ENCODE measurements at regions not wholly inside any gene's neighbourhood (a gene's known extent, or its start where the extent isn't known, plus 50 kb on each side); places are given as distances from the start of the nearest gene placed in this dataset.

DNA sequence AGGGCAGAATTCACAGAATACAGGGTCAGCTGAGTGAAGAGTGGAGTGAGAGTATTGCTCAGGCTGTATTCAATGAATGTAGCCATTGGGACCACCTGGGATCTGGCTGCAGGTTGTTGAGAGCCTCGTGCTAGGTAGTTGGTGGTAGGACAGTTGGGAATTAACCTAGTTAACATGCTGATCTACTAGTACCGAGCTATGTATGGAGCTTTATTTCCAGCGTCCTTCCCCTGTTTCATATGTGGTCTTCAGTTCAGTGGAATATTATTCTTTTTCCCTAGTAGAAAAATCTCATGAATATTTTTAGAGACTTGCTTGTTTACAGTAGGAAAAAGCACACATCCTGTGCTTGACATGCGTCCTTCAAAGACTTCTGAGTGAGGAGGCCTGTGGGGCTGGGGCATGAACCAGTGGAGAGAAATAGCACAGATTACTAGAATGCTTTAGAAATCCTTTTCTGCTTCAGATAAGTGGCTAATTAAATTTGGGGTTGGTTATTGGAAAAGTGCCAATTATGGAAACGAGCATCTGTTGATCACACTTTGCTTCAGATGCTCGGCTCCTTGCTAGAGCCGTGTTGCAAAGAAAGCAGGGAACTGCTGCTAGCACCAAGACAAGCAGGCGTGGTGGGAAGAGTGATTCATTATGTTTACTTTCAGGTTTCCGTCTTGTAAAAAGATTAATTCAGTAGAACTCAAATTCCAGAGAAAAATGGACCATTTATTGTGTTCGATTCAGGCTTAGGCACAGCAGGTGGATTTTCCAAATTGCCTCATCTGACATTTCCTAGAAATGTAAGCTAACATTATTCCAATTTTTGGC lies 53.6 kb downstream of the ARF6 start:
- TF ChIP-seq POLR2A (IDR thresholded peaks at IDR 0.05; ENCODE audit: low read depth, low read length): no peak
- FAIRE-seq: peak; percentile 87
- peak; percentile 29 for DNase-seq (ENCODE audit: insufficient read length, low spot score)

DNA sequence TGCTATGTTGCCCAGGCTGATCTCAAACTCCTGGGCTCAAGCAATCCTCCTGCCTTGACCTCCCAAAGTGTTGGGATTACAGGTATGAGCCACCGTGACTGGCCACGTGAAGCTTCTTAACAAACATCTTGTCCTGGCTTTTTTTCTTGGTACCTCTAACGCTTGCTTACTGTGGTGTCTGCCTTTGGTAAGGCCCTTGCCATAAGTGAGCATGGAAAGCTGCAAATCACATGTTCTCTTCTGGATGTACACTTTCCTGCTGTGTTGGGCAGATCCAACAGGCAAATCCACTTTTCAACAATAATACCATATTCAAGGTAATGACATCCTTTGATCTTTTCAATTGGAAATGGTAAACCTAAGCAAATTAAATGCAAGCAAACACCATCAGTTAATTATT lies 54.6 kb downstream of the ARF6 start:
- FAIRE-seq (no peak), DNase-seq (ENCODE audit: insufficient read length, low spot score) (no peak)
- no peak for TF ChIP-seq POLR2A (IDR thresholded peaks at IDR 0.05; ENCODE audit: low read depth, low read length)

DNA sequence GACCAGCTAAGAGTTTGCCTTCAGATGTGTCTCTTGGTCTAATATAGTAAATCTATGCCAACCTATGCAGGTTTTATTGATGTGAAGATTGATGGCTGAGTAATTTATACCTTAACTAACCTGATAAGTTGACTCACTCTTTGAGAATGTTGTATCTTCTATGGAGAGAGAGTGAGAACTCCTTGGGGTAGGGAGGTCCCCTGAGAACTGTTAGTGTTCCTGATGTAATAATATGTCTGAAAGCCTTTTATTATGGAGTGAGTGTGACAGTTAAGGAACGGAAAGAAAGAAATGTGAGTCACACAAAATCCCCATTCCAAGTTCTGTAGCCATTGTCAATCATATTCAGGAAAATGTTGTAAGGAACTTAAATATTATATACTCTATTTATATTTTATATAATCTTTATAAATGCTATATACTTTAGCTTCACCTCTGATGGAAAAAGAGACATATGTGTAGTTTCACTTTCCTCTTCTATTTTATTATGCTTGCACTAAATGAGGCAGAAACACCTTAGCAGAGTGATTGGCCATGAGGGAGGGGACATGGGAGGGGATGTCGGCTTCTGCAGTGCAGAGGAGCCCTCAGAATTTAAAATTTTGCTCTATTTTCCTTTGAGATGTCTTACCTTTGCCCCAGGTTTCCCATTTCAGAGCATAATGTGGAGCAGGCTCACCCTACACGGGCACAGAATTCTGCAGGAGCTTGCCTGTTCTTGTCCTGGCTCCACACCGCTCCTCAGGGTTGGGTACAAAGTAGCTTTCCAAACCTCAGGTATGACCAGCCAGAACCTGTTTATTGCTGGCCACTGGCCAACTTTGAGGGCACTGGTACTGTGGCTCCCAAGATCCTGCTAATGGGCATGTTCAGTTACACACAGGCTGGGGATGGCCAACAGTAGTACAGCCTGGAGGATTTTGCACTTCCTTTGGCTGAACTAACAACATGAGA lies 57.7 kb downstream of the ARF6 start:
- FAIRE-seq: no peak
- TF ChIP-seq POLR2A (IDR thresholded peaks at IDR 0.05; ENCODE audit: low read depth, low read length): no peak
- DNase-seq (ENCODE audit: insufficient read length, low spot score): no peak

- DNase-seq (ENCODE audit: insufficient read length, low spot score): no peak
- TF ChIP-seq POLR2A (IDR thresholded peaks at IDR 0.05; ENCODE audit: low read depth, low read length): no peak
- FAIRE-seq: no peak
These were observed 58.3 kb downstream of the ARF6 start for GRCh38 chr14:49951229-49951607.

- no peak for TF ChIP-seq POLR2A (IDR thresholded peaks at IDR 0.05; ENCODE audit: low read depth, low read length)
- no peak for FAIRE-seq
- no peak for DNase-seq (ENCODE audit: insufficient read length, low spot score)
These were observed 58.9 kb downstream of the ARF6 start for GRCh38 chr14:49951691-49952345.

DNA sequence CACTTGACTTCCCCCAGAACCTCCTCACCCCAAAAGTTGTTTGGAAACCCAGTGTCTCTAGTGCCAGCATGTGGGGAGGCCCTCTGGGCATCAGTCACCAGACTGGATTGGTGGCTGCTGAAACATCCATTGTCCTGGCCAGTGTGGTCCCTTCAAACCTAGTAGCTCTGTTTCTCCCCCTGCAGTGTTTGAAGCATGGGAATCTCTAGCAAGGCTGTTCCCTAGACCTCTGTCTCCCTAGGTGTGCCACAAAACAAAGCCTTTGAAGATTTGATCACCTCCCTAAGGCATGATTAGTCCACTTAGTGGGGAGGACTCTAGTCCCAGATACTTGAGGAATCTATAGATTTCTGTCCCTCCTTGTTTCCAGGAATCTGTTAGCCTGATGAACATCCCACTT lies 60.3 kb downstream of the ARF6 start:
- no peak for FAIRE-seq
- DNase-seq (ENCODE audit: insufficient read length, low spot score): no peak
- TF ChIP-seq POLR2A (IDR thresholded peaks at IDR 0.05; ENCODE audit: low read depth, low read length): no peak

GRCh38 chr14:49954171-49954631 lies 61.3 kb downstream of the ARF6 start:
- DNase-seq (ENCODE audit: insufficient read length, low spot score) (no peak), FAIRE-seq (no peak)
- TF ChIP-seq POLR2A (IDR thresholded peaks at IDR 0.05; ENCODE audit: low read depth, low read length): no peak

- no peak for DNase-seq (ENCODE audit: insufficient read length, low spot score)
These were observed 62.1 kb downstream of the ARF6 start for GRCh38 chr14:49955024-49955423.

GRCh38 chr14:49957089-49957852 lies 64.4 kb downstream of the ARF6 start:
- no peak for TF ChIP-seq POLR2A (IDR thresholded peaks at IDR 0.05; ENCODE audit: low read depth, low read length)
- DNase-seq (ENCODE audit: insufficient read length, low spot score): no peak
- no peak for FAIRE-seq

More at GRCh38 chr14:49955024-49955423, 62.1 kb downstream of the ARF6 start:
- no peak for FAIRE-seq
- TF ChIP-seq POLR2A (IDR thresholded peaks at IDR 0.05; ENCODE audit: low read depth, low read length): no peak

GRCh38 chr14:49959822-49960408 lies 67.0 kb downstream of the ARF6 start:
- FAIRE-seq (no peak), DNase-seq (ENCODE audit: insufficient read length, low spot score) (no peak)
- TF ChIP-seq POLR2A (IDR thresholded peaks at IDR 0.05; ENCODE audit: low read depth, low read length): no peak

GRCh38 chr14:49960453-49960852 lies 67.6 kb downstream of the ARF6 start:
- no peak for TF ChIP-seq POLR2A (IDR thresholded peaks at IDR 0.05; ENCODE audit: low read depth, low read length)
- FAIRE-seq: no peak
- DNase-seq (ENCODE audit: insufficient read length, low spot score): no peak

- no peak for TF ChIP-seq POLR2A (IDR thresholded peaks at IDR 0.05; ENCODE audit: low read depth, low read length)
- DNase-seq (ENCODE audit: insufficient read length, low spot score) (no peak), FAIRE-seq (peak; percentile 58)
These were observed 68.7 kb downstream of the ARF6 start for GRCh38 chr14:49961270-49962222.
